GM23248 (cell line): ENCODE measurements at regions not wholly inside any gene's neighbourhood (a gene's known extent, or its start where the extent isn't known, plus 50 kb on each side); places are given as distances from the start of the nearest gene placed in this dataset.

ENCODE experiments used
- EZH2 ChIP-seq: fragments of 200-600 bp; sonication (generic); IDR thresholded peaks from 2 replicates; pipeline ENCODE4 v1.6.1; 2018; ENCODE audit warnings: antibody characterized with exemption, mild to moderate bottlenecking; ENCODE audit not compliant: insufficient read depth, poor library complexity, severe bottlenecking
- EZH2phosphoT487 ChIP-seq: fragments of 200-600 bp; sonication (generic); IDR thresholded peaks from 2 replicates; pipeline ENCODE4 v1.6.1; 2018; ENCODE audit warnings: antibody characterized with exemption, moderate library complexity, mild to moderate bottlenecking, low read depth; ENCODE audit not compliant: insufficient read depth

DNA sequence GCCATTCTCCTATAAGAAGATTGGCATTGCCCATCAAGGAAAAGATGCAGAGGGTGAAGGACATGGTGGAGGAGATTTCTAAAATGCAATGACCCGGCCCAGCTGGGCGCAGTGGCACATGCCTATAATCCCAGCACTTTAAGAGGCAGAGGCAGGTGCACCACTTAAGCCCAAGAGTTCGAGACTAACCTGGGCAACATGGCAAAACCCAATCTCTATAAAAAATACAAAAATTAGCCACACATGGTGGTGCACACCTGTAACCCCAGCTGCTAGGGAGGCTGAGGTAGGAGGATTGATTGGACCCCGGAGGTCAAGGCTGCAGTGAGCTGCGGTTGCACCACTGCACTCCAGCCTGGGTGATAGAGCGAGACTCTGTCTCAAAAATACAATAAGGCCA, 331.8 kb downstream of the FOXO1 start:
- TF ChIP-seq EZH2 (no peak), EZH2phosphoT487 (no peak)
